NB4 (cell line): ENCODE measurements at regions not wholly inside any gene's neighbourhood (a gene's known extent, or its start where the extent isn't known, plus 50 kb on each side); places are given as distances from the start of the nearest gene placed in this dataset.

ENCODE experiments used
- DNase-seq: peaks from one replicate; pipeline ENCODE4 v3.0.0; 2010; ENCODE audit warnings: low read depth
- H3K4me3 ChIP-seq: one replicate; pipeline ENCODE4 v1.5.1; 2011; ENCODE audit warnings: mild to moderate bottlenecking, low read depth, low read length, moderate library complexity
- MYC ChIP-seq: IDR thresholded peaks from 2 replicates; pipeline ENCODE4 v1.6.1; 2011; ENCODE audit warnings: low read depth, low read length
- POLR2A ChIP-seq: IDR thresholded peaks from 2 replicates; pipeline ENCODE4 v1.6.1; 2011; ENCODE audit warnings: mild to moderate bottlenecking; ENCODE audit not compliant: insufficient read length; ENCODE audit errors: extremely low read depth
- TF ChIP-seq, protein P1 (sequence below): IDR thresholded peaks from one replicate; pipeline ENCODE4 v1.5.1; 2012; ENCODE audit warnings: low read depth, low read length
- TF ChIP-seq, protein P2 (sequence below): IDR thresholded peaks from 2 replicates; pipeline ENCODE4 v1.6.1; 2011; ENCODE audit warnings: low read depth, low read length

DNA sequence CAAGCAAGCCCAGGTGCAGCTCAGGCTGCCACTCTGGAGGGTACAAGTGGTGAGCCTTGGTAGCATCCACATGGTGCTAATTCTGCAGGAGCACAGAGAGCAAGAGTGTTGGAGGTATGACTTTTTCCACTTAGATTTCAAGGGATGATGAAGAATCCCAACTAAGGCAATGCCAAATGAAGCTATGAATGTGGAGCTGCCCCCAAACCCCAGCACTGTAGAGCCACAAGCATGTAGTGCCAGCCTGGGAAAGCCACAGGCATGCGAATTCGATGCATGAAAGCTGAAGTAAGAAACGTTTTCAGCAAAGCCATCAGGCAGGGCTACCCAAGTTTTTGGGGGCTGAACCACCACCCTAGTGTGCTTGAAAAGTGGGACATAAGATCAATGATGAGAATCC is 251.1 kb downstream of the HAO1 start:
- no peak for DNase-seq
- TF ChIP-seq, protein P1, sequence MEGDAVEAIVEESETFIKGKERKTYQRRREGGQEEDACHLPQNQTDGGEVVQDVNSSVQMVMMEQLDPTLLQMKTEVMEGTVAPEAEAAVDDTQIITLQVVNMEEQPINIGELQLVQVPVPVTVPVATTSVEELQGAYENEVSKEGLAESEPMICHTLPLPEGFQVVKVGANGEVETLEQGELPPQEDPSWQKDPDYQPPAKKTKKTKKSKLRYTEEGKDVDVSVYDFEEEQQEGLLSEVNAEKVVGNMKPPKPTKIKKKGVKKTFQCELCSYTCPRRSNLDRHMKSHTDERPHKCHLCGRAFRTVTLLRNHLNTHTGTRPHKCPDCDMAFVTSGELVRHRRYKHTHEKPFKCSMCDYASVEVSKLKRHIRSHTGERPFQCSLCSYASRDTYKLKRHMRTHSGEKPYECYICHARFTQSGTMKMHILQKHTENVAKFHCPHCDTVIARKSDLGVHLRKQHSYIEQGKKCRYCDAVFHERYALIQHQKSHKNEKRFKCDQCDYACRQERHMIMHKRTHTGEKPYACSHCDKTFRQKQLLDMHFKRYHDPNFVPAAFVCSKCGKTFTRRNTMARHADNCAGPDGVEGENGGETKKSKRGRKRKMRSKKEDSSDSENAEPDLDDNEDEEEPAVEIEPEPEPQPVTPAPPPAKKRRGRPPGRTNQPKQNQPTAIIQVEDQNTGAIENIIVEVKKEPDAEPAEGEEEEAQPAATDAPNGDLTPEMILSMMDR, result no peak
- H3K4me3 ChIP-seq, result no peak overlapping the region

GRCh38 chr20:7691647-7692269 is 248.5 kb downstream of the HAO1 start:
- H3K4me3 ChIP-seq, result no peak overlapping the region
- DNase-seq, result no peak
- TF ChIP-seq POLR2A (no peak), MYC (no peak)
- TF ChIP-seq, protein P2, sequence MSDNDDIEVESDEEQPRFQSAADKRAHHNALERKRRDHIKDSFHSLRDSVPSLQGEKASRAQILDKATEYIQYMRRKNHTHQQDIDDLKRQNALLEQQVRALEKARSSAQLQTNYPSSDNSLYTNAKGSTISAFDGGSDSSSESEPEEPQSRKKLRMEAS, result no peak
- TF ChIP-seq, protein P1, result no peak

GRCh38 chr20:7692478-7692877 is 247.8 kb downstream of the HAO1 start:
- H3K4me3 ChIP-seq, result no peak overlapping the region
- TF ChIP-seq, protein P2, result no peak
- DNase-seq, result no peak

DNA sequence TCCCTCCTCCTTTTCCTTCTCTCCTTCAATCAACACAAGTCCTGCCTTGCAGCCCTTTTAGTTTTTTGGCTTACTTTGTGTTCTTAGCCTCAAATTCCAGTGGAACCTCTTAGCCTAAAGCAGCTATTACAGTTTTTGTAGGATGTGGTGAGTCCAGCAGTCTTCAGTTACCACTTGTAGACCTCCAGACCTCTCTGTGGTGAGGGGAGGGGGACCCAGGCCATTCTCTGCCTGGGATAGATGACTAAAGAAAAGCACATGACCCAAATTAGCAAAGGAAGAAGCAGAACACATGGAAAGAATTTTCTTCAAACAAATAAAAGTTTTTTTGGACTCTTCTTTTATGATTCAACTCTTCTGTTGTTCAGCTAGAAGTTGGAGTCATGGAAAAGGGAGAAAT is 246.5 kb downstream of the HAO1 start:
- TF ChIP-seq, protein P2, result no peak
- TF ChIP-seq MYC, result no peak
- TF ChIP-seq, protein P1, result no peak
- TF ChIP-seq POLR2A, result no peak
- H3K4me3 ChIP-seq, result no peak overlapping the region

DNA sequence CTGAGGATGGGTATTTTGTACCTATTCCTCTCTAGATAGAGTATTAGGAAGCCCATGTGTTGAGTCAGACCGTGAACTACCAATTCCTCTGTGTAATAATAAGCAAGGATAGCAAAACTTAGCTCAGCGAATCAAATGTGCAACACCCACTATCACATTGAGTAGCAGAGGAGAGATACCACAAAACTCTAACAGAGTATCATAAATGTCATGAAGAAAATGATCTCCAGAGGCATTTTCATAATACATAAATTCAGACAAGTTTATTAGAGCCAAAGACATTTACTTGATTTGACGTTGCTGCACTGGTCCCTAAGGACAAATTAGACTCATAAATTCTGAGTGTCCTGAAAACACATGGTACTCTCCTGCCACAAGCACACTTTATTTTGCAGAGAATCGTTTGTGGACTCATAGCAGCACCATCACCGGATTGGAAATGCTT is 245.2 kb downstream of the HAO1 start:
- no peak for DNase-seq
- no peak overlapping the region for H3K4me3 ChIP-seq
- no peak for TF ChIP-seq MYC
- TF ChIP-seq, protein P2, result no peak
- no peak for TF ChIP-seq POLR2A
- TF ChIP-seq, protein P1, result no peak

More for the DNA sequence above, 246.5 kb downstream of the HAO1 start:
- no peak for DNase-seq

DNA sequence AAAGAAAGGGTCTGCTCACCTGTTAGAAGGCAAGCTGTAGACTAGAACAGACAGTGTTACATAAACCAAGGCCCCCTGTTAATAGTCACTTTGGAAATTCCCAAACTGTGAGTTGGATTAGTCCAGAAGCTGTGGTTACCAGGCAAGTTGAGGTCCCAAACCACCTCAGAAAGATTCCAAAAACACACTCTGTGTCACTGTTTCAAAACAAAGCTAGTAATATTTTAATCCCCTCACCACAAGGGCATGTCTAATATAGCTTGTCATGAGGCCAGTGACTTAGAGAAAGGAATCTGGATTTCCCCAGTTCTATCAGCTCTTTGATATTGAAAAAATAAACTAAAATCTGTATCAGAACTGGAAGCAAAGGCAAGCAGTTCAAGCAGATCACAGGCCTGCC is 244.6 kb downstream of the HAO1 start:
- TF ChIP-seq, protein P2, result no peak
- TF ChIP-seq, protein P1, result no peak
- TF ChIP-seq POLR2A, result no peak
- TF ChIP-seq MYC, result no peak
- H3K4me3 ChIP-seq, result no peak overlapping the region
- no peak for DNase-seq
